SK-N-SH (cell line): ENCODE measurements at regions not wholly inside any gene's neighbourhood (a gene's known extent, or its start where the extent isn't known, plus 50 kb on each side); places are given as distances from the start of the nearest gene placed in this dataset.
A peak's percentile ranks its signal among the peaks of the same experiment; 100 is the strongest.

Experiments
- CTCF ChIA-PET: fragments of 300-600, 350-600 bp; formaldehyde crosslinking; extraction: SDS; loops from one replicate; lab custom pipeline; 2021; lab: Yijun Ruan, JAX
- POLR2A ChIA-PET: fragments of 350-600 bp; sonication (Branson Sonifier 250); formaldehyde crosslinking; extraction: SDS; loops from one replicate; lab custom pipeline; 2020; ENCODE audit warnings: antibody characterized with exemption, inconsistent platforms; lab: Yijun Ruan, JAX
- DNase-seq: peaks from one replicate; pipeline ENCODE4 v3.0.0; 2012
- H2AFZ ChIP-seq: fragments of 200-600 bp; sonication (generic); 2 replicates; pipeline ENCODE4 v1.8.1; 2016; ENCODE audit warnings: antibody characterized with exemption, mild to moderate bottlenecking, low read depth
- H3F3A ChIP-seq: fragments of 200-600 bp; sonication (generic); replicated peaks from 2 replicates; pipeline ENCODE3; 2016; ENCODE audit warnings: antibody characterized with exemption, mild to moderate bottlenecking; ENCODE audit not compliant: insufficient read depth
- H3K27ac ChIP-seq, 2 experiments: fragments of 200-500 bp in 1 of 2; fragments of 200-600 bp in 1 of 2; sonication (Bioruptor generic) in 1 of 2; sonication (generic), shearing (Covaris generic) in 1 of 2; 2 replicates each; pipeline versions ENCODE4 v1.5.1 to v1.6.1; 2014 to 2016; ENCODE audit warnings: low read depth in 2 of 2, inconsistent platforms in 1 of 2, low read length in 1 of 2, mild to moderate bottlenecking in 1 of 2, mixed read lengths in 1 of 2
- H3K27me3 ChIP-seq: fragments of 200-600 bp; sonication (generic), shearing (Covaris generic); 2 replicates; pipeline ENCODE4 v1.6.1; 2016; ENCODE audit warnings: mixed run types; ENCODE audit not compliant: insufficient read depth
- H3K36me3 ChIP-seq, 2 experiments: fragments of 200-500 bp in 1 of 2; fragments of 200-600 bp in 1 of 2; sonication (Bioruptor generic) in 1 of 2; sonication (generic) in 1 of 2; replicated peaks in 1 of 2; 2 replicates each; pipeline versions ENCODE3 to v1.5.1; 2014 to 2016; ENCODE audit warnings: low read length in 1 of 2, mild to moderate bottlenecking in 1 of 2; ENCODE audit not compliant: insufficient read depth in 2 of 2, control insufficient read depth in 1 of 2
- H3K4me1 ChIP-seq, 2 experiments: fragments of 200-500 bp in 1 of 2; fragments of 200-600 bp in 1 of 2; sonication (Bioruptor generic) in 1 of 2; sonication (generic), shearing (Covaris generic) in 1 of 2; 2 replicates each; pipeline versions ENCODE4 v1.5.1 to v1.6.1; 2014 to 2016; ENCODE audit warnings: low read depth in 1 of 2, low read length in 1 of 2, mixed run types in 1 of 2; ENCODE audit not compliant: insufficient read depth in 2 of 2, control insufficient read depth in 1 of 2
- H3K4me2 ChIP-seq: fragments of 200-600 bp; sonication (generic), shearing (Covaris generic); 2 replicates; pipeline ENCODE4 v1.6.1; 2017; ENCODE audit warnings: mixed run types
- H3K4me3 ChIP-seq, 2 experiments: fragments of 200-500 bp in 1 of 2; fragments of 200-600 bp in 1 of 2; sonication (Bioruptor generic) in 1 of 2; sonication (generic), shearing (Covaris generic) in 1 of 2; 2 replicates each; pipeline versions ENCODE4 v1.5.1 to v1.8.1; 2014 to 2016; ENCODE audit warnings: low read depth in 2 of 2, inconsistent platforms in 1 of 2, low read length in 1 of 2, mild to moderate bottlenecking in 1 of 2, mixed read lengths in 1 of 2, moderate library complexity in 1 of 2
- H3K79me2 ChIP-seq: fragments of 200-600 bp; sonication (generic); 2 replicates; pipeline ENCODE4 v1.8.1; 2017; ENCODE audit warnings: mild to moderate bottlenecking; ENCODE audit not compliant: insufficient read depth
- H3K9ac ChIP-seq: fragments of 200-600 bp; sonication (generic); 2 replicates; pipeline ENCODE4 v1.6.1; 2017; ENCODE audit warnings: mixed run types
- H3K9me2 ChIP-seq: fragments of 200-600 bp; sonication (generic); 2 replicates; pipeline ENCODE4 v1.6.1; 2017; ENCODE audit warnings: mixed run types
- H3K9me3 ChIP-seq: fragments of 200-600 bp; sonication (generic); 2 replicates; pipeline ENCODE4 v1.6.1; 2017; ENCODE audit warnings: mixed run types, mild to moderate bottlenecking, moderate library complexity
- H4K20me1 ChIP-seq: fragments of 200-600 bp; sonication (generic); 2 replicates; pipeline ENCODE4 v1.6.1; 2017; ENCODE audit warnings: mild to moderate bottlenecking, mixed run types; ENCODE audit not compliant: insufficient read depth
- FOXM1 ChIP-seq: IDR thresholded peaks from 2 replicates; pipeline ENCODE4 v1.4.0; 2012; ENCODE audit warnings: low read depth, mild to moderate bottlenecking
- GATA2 ChIP-seq: sonication (generic); formaldehyde crosslinking; IDR thresholded peaks from 2 replicates; pipeline ENCODE4 v1.5.0; 2020; ENCODE audit warnings: mild to moderate bottlenecking, missing genetic modification reagents
- JUND ChIP-seq: IDR thresholded peaks from 2 replicates; pipeline ENCODE4 v1.4.0; 2012
- NFIC ChIP-seq: IDR thresholded peaks from 2 replicates; pipeline ENCODE4 v1.4.0; 2012; ENCODE audit warnings: borderline replicate concordance
- NRF1 ChIP-seq: IDR thresholded peaks from 2 replicates; pipeline ENCODE4 v1.6.1; 2012; ENCODE audit warnings: low read depth, mild to moderate bottlenecking, low read length
- RAD21 ChIP-seq: IDR thresholded peaks from 2 replicates; pipeline ENCODE4 v1.6.1; 2012; ENCODE audit warnings: mild to moderate bottlenecking, low read length
- RCOR1 ChIP-seq: fragments of 150-350 bp; IDR thresholded peaks from 2 replicates; pipeline ENCODE4 v1.6.1; 2017; ENCODE audit warnings: antibody characterized with exemption, low read length
- REST ChIP-seq: IDR thresholded peaks from 2 replicates; pipeline ENCODE4 v1.6.1; 2012; ENCODE audit warnings: mild to moderate bottlenecking, low read depth, low read length, moderate library complexity
- RXRA ChIP-seq: IDR thresholded peaks from 2 replicates; pipeline ENCODE4 v1.4.0; 2012; ENCODE audit warnings: low read depth, mild to moderate bottlenecking, borderline replicate concordance
- WGBS: methylation state at CpG from one replicate; pipeline ENCODE4 v1.1.6; 2017; ENCODE audit warnings: low lambda C conversion rate; 5-methylcytosine and 5-hydroxymethylcytosine counted together
- TF ChIP-seq, protein P1 (sequence below): fragments of 200-600 bp; sonication (generic); IDR thresholded peaks from 2 replicates; pipeline ENCODE4 v1.6.1; 2017; ENCODE audit warnings: antibody characterized with exemption, mild to moderate bottlenecking, moderate library complexity

GRCh38 chr4:144574509-144574908, 71.4 kb upstream of the HHIP start:
- no peaks in the 10 kb centered on the region for H3K9me2 ChIP-seq
- H3K4me2 ChIP-seq: no peak overlapping the region
- no peaks in the 10 kb centered on the region for H3K27me3 ChIP-seq
- TF ChIP-seq RXRA: no peak
- TF ChIP-seq GATA2 (CRISPR knock-in tag): no peak
- no peak for TF ChIP-seq NFIC
- POLR2A ChIA-PET: no interaction called here
- H3K27ac ChIP-seq: no peak overlapping the region
- no peak overlapping the region for H2AFZ ChIP-seq
- H3K9me3 ChIP-seq: no peaks in the 10 kb centered on the region
- peaks cover 0 to 8% of the 10 kb centered on the region in 2 experiments; a peak in 2 of 4 replicates for H3K4me1 ChIP-seq
- H3K4me3 ChIP-seq: no peak overlapping the region
- 92% methylated on average over 3 of the region's 3 CpGs for WGBS
- H3K79me2 ChIP-seq: no peaks in the 10 kb centered on the region
- H3F3A ChIP-seq: peaks cover 8% of the 10 kb centered on the region
- CTCF ChIA-PET: interaction anchor here (1.5 kb wide), 1 partner anchor 16 kb away, joined by 3 read pairs; no protein-coding TSS in a partner anchor
- DNase-seq: no peak
- H3K9ac ChIP-seq: no peak overlapping the region
- no peaks in the 10 kb centered on the region for H3K36me3 ChIP-seq
- H4K20me1 ChIP-seq: no peaks in the 10 kb centered on the region

DNA sequence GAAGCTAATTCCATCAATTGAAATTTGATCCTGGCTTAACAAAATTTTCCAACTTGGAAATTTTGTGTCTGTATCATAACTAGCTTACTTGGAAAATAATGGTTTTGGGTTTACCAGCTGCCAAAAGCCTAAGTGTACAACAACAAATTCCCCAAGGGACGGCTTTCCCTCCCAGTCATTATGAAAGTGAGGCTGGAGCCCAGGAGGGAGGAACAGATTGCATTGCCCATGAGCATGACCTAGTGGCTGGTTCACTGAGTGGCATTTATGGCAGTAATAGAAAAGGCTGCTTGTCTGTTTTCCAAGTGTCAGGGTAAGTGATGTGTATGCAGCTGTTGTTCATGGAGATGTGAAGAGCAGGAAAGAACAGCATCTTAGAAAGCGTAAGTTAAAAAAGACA, 70.8 kb upstream of the HHIP start:
- no peaks in the 10 kb centered on the region for H3K9me3 ChIP-seq
- no peaks in the 10 kb centered on the region for H4K20me1 ChIP-seq
- ChIA-PET POLR2A (no interaction called here), CTCF (no interaction called here)
- H3K4me2 ChIP-seq: no peak overlapping the region
- peaks cover 12% of the 10 kb centered on the region for H3F3A ChIP-seq
- H3K9me2 ChIP-seq: no peaks in the 10 kb centered on the region
- H3K4me3 ChIP-seq: no peak overlapping the region
- no peaks in the 10 kb centered on the region for H3K36me3 ChIP-seq
- H3K27me3 ChIP-seq: no peaks in the 10 kb centered on the region
- no peaks in the 10 kb centered on the region for H3K79me2 ChIP-seq
- no peak overlapping the region for H2AFZ ChIP-seq
- H3K4me1 ChIP-seq: peaks cover 0 to 8% of the 10 kb centered on the region in 2 experiments; a peak in 2 of 4 replicates
- no peak for DNase-seq
- 70% methylated on average over 2 of the region's 2 CpGs for WGBS
- H3K27ac ChIP-seq: no peak overlapping the region
- TF ChIP-seq, protein P1, sequence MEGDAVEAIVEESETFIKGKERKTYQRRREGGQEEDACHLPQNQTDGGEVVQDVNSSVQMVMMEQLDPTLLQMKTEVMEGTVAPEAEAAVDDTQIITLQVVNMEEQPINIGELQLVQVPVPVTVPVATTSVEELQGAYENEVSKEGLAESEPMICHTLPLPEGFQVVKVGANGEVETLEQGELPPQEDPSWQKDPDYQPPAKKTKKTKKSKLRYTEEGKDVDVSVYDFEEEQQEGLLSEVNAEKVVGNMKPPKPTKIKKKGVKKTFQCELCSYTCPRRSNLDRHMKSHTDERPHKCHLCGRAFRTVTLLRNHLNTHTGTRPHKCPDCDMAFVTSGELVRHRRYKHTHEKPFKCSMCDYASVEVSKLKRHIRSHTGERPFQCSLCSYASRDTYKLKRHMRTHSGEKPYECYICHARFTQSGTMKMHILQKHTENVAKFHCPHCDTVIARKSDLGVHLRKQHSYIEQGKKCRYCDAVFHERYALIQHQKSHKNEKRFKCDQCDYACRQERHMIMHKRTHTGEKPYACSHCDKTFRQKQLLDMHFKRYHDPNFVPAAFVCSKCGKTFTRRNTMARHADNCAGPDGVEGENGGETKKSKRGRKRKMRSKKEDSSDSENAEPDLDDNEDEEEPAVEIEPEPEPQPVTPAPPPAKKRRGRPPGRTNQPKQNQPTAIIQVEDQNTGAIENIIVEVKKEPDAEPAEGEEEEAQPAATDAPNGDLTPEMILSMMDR: peak; percentile 44; the same call in 1 of the 2 replicates
- TF ChIP-seq JUND: no peak
- TF ChIP-seq FOXM1: no peak
- no peak for TF ChIP-seq RCOR1
- TF ChIP-seq RAD21: 0 out of 2 replicates have a peak, but pooled peaks have one; percentile 15
- TF ChIP-seq REST: no peak
- no peak for TF ChIP-seq NRF1
- H3K9ac ChIP-seq: no peak overlapping the region
